Uterus (tissue), 3 donors: ENCODE measurements at regions not wholly inside any gene's neighbourhood (a gene's known extent, or its start where the extent isn't known, plus 50 kb on each side); places are given as distances from the start of the nearest gene placed in this dataset.

ENCODE experiments used
- DNase-seq, 2 donors: peaks; one replicate each; pipeline ENCODE4 v3.0.0-alpha.2; 2019 to 2020
- H3K27ac ChIP-seq, 2 donors: fragments of 200-600 bp; sonication (generic); 1 replicate in 1 of 2; 2 replicates in 1 of 2; pipeline ENCODE4 v1.5.1; 2016 to 2018
- H3K27me3 ChIP-seq, 2 donors: fragments of 200-600 bp; sonication (generic); one replicate each; pipeline ENCODE4 v1.5.1; 2018 to 2019; ENCODE audit warnings: control low read depth in 1 of 2
- H3K36me3 ChIP-seq, 2 donors: fragments of 200-600 bp; sonication (generic); one replicate each; pipeline ENCODE4 v1.5.1; 2019; ENCODE audit warnings: control low read depth in 1 of 2
- H3K4me1 ChIP-seq, 2 donors: fragments of 200-600 bp; sonication (generic); one replicate each; pipeline ENCODE4 v1.5.1; 2018 to 2019; ENCODE audit warnings: control low read depth in 1 of 2
- H3K4me3 ChIP-seq, 2 donors: fragments of 200-600 bp; sonication (generic); 1 replicate in 1 of 2; 2 replicates in 1 of 2; pipeline ENCODE4 v1.5.1; 2018 to 2019; ENCODE audit warnings: mild to moderate bottlenecking in 1 of 2
- H3K9me3 ChIP-seq, 2 donors: fragments of 200-600 bp; sonication (generic); one replicate each; pipeline ENCODE4 v1.5.1; 2019; ENCODE audit warnings: control low read depth in 1 of 2
- POLR2A ChIP-seq, 2 donors: fragments of 450-650 bp; IDR thresholded peaks; one replicate each; pipeline ENCODE4 v1.6.1; 2016; ENCODE audit warnings: antibody characterized with exemption in 2 of 2, mild to moderate bottlenecking in 1 of 2, moderate library complexity in 1 of 2
- intact Hi-C: fragments of 100-400 bp; cut with DNase I; formaldehyde crosslinking; loops from one replicate; pipeline ENCODE4 v1.15.1; 2023; ENCODE audit warnings: low total_unique reads
- TF ChIP-seq, protein P1 (sequence below), 4 experiments: fragments of 200-600 bp in 2 of 4; fragments of 450-650 bp in 2 of 4; sonication (generic) in 2 of 4; IDR thresholded peaks; one replicate each; pipeline ENCODE4 v1.5.1; 2016 to 2019; ENCODE audit warnings: antibody characterized with exemption in 4 of 4, mild to moderate bottlenecking in 2 of 4, moderate library complexity in 1 of 4
- donor health status: DM: yes; HTN: yes; CAD: no.

DNA sequence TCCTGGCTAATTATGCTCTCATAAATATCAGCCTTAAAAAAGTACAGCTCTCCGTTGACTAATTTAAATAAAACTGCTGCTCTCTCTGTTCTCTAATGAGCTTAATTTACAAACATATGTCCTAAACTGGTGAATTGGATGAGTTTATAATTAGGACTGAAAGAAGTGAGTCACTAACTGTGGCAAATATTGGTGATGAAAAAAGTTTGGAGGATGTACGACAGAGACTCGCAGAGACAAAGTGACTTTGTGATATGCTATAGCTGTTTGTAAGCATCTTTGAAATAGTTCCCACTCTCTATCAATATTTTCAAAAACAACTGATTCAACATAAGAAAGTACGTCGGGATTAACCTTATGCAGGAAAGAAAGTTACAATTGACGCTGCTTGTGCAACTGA lies 138.9 kb upstream of the TMEFF2 start:
- H3K27me3 ChIP-seq = no peaks in the 10 kb centered on the region
- H3K4me1 ChIP-seq = no peaks in the 10 kb centered on the region
- no peaks in the 10 kb centered on the region for H3K36me3 ChIP-seq
- intact Hi-C loops = no loop called here
- no peaks in the 10 kb centered on the region for H3K9me3 ChIP-seq
- no peak for DNase-seq
- TF ChIP-seq, protein P1, sequence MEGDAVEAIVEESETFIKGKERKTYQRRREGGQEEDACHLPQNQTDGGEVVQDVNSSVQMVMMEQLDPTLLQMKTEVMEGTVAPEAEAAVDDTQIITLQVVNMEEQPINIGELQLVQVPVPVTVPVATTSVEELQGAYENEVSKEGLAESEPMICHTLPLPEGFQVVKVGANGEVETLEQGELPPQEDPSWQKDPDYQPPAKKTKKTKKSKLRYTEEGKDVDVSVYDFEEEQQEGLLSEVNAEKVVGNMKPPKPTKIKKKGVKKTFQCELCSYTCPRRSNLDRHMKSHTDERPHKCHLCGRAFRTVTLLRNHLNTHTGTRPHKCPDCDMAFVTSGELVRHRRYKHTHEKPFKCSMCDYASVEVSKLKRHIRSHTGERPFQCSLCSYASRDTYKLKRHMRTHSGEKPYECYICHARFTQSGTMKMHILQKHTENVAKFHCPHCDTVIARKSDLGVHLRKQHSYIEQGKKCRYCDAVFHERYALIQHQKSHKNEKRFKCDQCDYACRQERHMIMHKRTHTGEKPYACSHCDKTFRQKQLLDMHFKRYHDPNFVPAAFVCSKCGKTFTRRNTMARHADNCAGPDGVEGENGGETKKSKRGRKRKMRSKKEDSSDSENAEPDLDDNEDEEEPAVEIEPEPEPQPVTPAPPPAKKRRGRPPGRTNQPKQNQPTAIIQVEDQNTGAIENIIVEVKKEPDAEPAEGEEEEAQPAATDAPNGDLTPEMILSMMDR (IDR thresholded peaks at IDR 0.05) = no peak
- no peak for TF ChIP-seq POLR2A (IDR thresholded peaks at IDR 0.05)
- no peak overlapping the region for H3K27ac ChIP-seq
- no peak overlapping the region for H3K4me3 ChIP-seq

DNA sequence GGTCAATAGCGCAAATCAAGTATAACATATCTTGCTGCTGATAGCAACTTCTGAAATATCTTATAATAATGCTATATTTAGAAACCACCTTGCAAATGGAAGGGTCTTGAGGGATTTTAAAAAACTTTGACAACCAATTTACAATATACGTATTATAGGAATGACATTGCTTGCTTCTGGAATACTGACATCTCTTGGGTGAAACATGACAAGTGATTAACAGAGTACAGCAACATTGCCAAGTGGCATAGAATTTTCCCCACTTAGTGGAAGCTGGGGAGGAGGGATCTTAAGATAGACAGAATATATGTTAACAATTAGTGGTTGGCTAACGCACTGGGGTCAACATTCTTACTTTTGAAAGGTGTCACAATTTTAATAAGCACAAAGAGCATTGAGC lies 133.6 kb upstream of the TMEFF2 start:
- TF ChIP-seq, protein P1 (IDR thresholded peaks at IDR 0.05) = no peak
- no peak for TF ChIP-seq POLR2A (IDR thresholded peaks at IDR 0.05)

DNA sequence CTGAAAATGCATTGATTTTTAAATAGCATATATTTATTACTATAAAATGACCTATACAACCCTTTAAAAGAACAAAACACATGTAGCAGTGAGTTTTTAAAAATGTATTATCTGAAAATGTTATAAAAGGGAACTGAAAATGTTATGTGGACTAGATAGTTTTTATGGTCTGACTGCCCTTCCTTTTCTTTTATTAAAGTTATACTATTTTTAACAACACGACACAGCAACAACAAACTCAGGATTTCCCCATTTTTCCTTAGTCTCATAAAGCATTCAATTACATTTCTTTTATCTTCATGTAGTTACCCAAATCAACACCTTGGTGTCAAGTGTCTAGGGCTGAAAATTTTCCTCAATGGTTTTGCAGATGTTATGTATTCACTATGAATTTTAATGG lies 132.8 kb upstream of the TMEFF2 start:
- Histone ChIP-seq H3K9me3 (no peaks in the 10 kb centered on the region), H3K27ac (no peak overlapping the region), H3K36me3 (no peaks in the 10 kb centered on the region), H3K27me3 (no peaks in the 10 kb centered on the region), H3K4me3 (no peak overlapping the region), H3K4me1 (no peaks in the 10 kb centered on the region)
- TF ChIP-seq, protein P1 (IDR thresholded peaks at IDR 0.05) = no peak
- TF ChIP-seq POLR2A (IDR thresholded peaks at IDR 0.05) = no peak
- DNase-seq = no peak
- intact Hi-C loops = no loop called here

More for the DNA sequence above, 133.6 kb upstream of the TMEFF2 start:
- no peak overlapping the region for H3K27ac ChIP-seq
- H3K27me3 ChIP-seq = no peaks in the 10 kb centered on the region
- no peaks in the 10 kb centered on the region for H3K9me3 ChIP-seq
- H3K4me1 ChIP-seq = no peaks in the 10 kb centered on the region
- DNase-seq = no peak
- no peak overlapping the region for H3K4me3 ChIP-seq
- no peaks in the 10 kb centered on the region for H3K36me3 ChIP-seq
- intact Hi-C loops = no loop called here

DNA sequence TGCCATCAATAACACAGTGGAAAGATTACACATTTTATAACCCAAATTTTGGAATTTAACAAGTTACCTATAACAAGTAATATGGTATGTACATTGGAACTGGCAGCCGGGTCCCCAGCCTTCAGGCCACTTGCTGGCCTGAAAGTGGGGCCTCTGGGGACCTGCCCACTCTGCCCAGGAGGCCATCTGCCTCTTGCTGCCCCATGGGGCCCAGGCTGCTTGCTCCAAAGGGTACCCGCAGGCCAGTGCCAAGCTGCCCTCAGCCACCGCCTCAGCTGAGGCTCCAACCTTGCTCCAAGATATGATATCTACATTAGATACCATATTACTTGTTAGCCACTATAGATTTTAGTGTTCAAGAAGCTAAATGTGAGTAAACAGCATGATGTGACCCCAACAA lies 120.8 kb upstream of the TMEFF2 start:
- Histone ChIP-seq H3K27me3 (no peaks in the 10 kb centered on the region), H3K9me3 (no peaks in the 10 kb centered on the region), H3K4me1 (no peaks in the 10 kb centered on the region), H3K4me3 (no peak overlapping the region), H3K36me3 (no peaks in the 10 kb centered on the region), H3K27ac (no peak overlapping the region)
- intact Hi-C loops = no loop called here
- TF ChIP-seq, protein P1 (IDR thresholded peaks at IDR 0.05) = no peak
- DNase-seq = no peak

DNA sequence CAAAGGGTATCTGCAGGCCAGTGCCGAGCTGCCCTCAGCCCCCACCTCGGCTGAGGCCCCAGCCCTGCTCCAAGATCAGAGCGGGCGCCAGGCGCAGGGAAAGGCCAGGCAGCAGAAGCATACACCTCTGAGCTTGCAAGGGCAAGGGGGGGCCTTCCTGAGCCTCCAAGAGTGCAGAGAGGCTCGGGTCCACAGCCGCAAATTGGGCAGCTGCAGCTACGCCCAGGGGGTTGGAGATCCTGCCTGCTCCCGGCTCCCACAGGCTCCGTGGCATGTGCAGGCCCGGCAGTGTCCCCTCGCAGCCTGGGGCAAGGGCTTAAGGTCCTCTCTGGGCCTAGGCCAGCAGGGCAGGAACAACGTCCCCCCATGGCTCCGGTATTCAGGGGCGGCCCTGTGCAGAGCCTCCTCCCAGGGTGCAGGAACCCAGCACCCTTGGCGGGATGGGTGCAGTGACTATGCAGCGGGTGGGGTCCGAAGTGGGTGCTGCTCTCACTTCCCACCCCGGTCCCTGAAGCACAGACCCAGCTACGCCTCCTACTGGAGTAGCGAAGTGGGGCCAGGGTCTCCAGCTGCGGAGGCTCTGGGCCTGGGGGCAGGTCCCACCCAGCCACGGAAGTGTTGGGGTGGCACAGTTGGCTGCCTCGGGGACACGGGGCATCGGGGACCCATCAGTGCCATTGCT lies 120.2 kb upstream of the TMEFF2 start:
- no peak for TF ChIP-seq POLR2A (IDR thresholded peaks at IDR 0.05)
- TF ChIP-seq, protein P1 (IDR thresholded peaks at IDR 0.05) = no peak
- no peaks in the 10 kb centered on the region for H3K36me3 ChIP-seq
- no peak overlapping the region for H3K4me3 ChIP-seq

More for the DNA sequence above, 120.2 kb upstream of the TMEFF2 start:
- Histone ChIP-seq H3K27me3 (no peaks in the 10 kb centered on the region), H3K4me1 (no peaks in the 10 kb centered on the region), H3K27ac (no peak overlapping the region), H3K9me3 (no peaks in the 10 kb centered on the region)
- intact Hi-C loops = no loop called here
- no peak for DNase-seq
